Skin of body (tissue), 1 donor: ENCODE measurements at regions not wholly inside any gene's neighbourhood (a gene's known extent, or its start where the extent isn't known, plus 50 kb on each side); places are given as distances from the start of the nearest gene placed in this dataset.

ENCODE experiments used
- DNase-seq: peaks from one replicate; lab custom pipeline; 2025; lab: John Stamatoyannopoulos, UW

- DNase-seq: no peak
Observed at GRCh38 chr16:13291591-13292333, 390.4 kb downstream of the SHISA9 start.

- no peak for DNase-seq
Observed at GRCh38 chr16:13296206-13296605, 394.8 kb downstream of the SHISA9 start.

DNA sequence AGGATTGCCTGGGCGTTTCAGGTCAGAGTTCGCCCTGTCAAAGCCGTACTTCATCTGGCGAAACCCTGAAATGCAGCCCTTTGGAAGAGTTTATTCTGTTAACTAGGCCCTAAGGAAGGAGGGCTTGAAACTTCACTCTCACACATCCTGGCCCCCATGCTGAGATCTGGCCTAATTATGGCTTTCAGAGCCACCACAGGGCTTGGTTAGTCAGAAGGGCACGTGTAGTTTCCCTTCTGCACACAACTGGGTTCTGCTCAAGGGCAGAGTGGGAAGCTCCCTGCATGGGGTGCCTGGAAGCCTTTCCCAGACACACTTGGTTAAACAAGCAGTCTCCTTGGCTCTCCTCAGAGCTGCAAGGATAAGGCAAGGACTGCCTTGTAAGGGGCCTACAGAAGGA lies 397.3 kb downstream of the SHISA9 start:
- no peak for DNase-seq

- no peak for DNase-seq
Observed at GRCh38 chr16:13300066-13300840, 398.9 kb downstream of the SHISA9 start.

DNA sequence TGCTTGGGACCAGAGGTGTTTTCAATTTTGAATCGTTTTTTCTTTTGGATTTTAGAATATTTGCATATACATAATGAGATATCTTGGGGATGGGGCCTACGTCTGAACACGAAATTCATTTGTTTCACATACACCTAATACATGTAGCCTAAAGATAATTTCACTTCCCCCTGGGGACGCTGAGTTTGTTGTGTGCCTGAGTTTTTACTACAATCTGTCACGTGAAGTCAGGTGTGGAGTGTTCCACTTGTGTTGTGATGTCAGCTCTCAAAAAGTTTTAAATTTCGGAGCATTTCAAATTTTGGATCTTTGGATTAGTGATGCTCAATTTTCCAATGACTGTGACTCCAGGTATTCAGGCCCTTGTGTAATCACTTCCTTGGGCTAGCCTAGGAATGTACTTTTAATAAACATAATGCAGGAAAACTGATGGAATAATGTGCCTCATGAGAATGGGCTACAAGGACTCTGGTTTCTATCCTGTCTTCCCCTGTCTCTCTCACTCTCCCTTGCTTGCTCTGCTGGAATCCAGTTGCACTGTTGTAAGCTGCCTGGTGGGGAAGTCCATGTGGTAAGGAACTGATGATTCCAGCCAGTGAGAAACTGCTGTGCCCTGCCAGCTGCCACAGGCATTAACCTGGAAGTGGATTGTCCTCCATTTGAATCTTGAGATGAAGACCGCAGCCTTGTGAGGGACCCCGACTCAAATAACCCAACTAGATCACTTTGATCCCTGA lies 403.8 kb downstream of the SHISA9 start:
- DNase-seq: no peak

DNA sequence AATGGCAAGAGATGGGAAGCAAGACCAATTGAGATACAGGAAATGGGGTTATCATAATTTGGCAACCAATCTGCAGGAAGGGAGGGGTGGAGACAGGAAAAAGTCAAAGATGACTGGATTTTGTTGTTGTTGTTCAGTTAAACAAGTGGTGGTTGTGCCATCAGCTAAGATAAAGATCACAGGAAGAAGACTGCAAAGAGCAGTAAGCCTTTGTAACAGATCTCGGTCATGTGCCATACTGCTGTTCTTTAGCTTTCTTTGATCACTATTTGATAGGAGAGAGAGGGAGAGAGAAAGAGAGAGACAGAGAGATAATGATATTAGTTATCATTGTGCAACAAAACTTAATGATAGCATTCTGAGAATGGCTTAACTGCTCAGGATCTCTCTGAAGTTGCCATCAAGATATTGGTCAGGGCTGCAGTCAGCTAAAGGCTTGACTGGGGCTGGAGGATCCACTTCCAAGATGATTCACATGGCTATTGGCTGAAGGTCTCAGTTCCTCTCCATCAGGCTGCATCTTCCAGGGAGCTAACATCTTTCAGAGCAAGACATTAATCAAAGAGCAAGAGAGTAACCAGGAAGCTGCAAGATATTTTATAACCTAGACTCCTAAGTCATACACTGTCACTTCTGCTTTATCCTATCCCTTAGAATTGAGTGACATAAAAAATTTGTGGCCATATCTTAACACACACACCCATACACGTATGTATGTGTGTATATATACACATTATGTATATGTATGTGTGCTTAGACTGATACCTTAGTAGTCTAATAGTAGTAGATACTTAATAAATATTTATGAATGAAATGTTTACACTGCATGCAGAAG lies 405.0 kb downstream of the SHISA9 start:
- no peak for DNase-seq

DNA sequence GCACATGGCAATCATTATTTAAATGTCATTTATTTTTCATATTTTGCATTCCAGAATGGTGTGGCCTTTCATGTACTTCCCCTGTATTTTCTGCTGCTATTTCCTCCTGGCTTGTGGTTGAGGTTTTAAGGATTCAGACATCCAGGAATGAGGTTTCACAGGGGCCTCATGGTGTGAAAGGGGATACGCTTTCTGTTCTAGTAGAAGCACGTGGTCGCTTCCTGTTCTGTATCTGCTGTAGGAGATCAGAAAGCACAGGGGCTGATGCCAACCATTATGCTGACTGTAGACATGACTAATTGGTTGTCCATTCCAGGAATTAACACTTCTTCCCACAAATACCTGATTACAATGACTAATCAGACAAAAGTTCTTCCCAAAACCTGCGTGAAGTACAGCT lies 405.9 kb downstream of the SHISA9 start:
- DNase-seq: no peak

DNA sequence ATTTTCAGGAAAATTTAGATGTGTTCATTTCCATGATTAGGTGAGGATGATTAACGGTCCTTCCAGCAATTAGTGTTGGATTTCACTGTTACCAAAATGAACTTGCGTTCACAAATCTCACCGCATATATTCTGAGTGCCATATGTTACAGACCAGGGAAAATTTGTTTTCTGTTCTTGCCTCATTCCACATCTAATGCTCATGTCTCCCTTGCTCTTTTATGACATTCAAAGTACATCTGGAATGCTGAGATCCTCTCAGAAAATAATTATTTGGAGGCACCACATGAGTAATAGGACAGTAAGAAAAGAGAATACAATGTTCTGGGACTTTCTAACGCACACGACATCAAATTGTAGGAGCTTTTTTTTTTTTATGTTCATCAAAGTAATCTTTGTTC lies 406.5 kb downstream of the SHISA9 start:
- DNase-seq: no peak

GRCh38 chr16:13312063-13312462 lies 410.7 kb downstream of the SHISA9 start:
- DNase-seq: no peak

GRCh38 chr16:13313351-13313750 lies 412.0 kb downstream of the SHISA9 start:
- DNase-seq: no peak

DNA sequence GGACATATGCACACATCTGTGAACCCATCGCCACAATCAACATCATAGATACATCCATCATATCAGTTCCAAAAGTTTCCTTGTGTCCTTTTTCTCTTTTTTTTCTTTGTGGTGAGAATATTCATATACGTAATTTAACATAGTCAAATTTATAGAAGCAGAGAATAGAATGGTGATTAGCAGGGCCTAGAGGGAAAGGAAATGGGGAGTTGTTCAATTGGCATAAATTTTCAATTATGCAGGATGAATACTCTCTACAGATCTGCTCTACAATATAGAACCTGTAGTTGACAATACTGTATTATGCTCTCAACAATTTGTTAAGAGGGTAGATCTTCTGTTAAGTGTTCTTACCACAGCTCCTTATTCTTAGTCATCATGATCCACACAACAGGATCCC lies 413.2 kb downstream of the SHISA9 start:
- DNase-seq: no peak

DNA sequence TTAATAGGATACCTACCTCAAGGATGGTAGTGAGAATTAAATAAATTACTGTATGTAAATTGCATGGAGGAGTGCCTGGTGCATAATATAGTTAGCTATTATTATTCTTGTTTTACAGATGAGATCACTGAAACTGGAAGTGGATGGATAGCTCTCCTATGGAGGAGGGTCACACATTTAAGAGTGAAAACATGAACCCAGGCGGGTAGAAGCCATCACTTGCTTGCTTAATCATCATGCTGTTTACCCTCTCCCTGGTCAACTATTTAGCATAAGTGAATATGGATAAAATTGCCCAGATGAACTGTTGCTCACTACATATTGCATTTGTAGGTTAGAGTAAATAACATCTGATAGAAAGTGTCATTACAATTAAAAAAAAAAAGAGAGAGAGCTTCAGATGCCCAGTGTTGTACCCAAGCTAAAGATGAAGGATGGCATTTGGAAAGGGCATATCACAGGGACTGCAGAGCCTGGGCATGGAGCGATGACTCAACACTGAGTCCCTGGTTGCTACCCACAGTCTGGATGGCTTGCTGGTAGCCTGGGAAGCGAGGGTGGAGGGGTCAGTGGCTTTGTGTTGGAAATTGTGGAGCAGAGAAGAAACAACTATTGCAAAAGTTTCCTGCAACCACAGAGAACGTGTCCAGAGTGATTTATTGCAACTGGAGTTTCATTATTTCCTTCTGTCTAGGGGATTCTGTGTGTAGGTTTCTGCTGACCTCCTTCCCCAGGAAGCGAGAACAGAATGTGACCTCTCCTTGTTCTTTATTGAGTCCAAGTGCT lies 414.4 kb downstream of the SHISA9 start:
- DNase-seq: no peak

GRCh38 chr16:13322336-13322735 lies 420.9 kb downstream of the SHISA9 start:
- no peak for DNase-seq

GRCh38 chr16:13324851-13325250 lies 423.5 kb downstream of the SHISA9 start:
- no peak for DNase-seq

- DNase-seq: no peak
Observed at GRCh38 chr16:13325396-13325795, 424.0 kb downstream of the SHISA9 start.

GRCh38 chr16:13331918-13332317 lies 430.5 kb downstream of the SHISA9 start:
- DNase-seq: no peak

GRCh38 chr16:13332713-13333255 lies 431.4 kb downstream of the SHISA9 start:
- DNase-seq: no peak

- DNase-seq: no peak
Observed at GRCh38 chr16:13333336-13333735, 431.9 kb downstream of the SHISA9 start.

DNA sequence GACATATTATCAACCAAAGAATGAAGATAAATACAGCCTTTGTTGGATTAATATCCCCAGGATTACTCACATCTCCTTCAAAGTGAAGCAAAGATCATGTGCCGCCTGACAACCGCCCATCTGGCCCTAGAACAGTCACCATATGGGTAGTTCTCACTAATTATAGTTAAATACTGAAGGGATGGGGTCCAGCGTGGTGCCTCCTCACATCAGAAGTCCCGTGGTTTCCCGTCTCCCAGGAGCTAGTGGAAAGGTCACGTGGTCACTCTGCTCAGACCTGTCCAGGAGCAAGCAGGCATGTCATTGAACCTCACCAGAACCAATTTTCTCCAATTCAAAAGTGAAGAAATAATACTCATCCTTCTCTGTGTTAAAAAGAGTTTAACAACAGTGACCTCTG lies 434.5 kb downstream of the SHISA9 start:
- no peak for DNase-seq

DNA sequence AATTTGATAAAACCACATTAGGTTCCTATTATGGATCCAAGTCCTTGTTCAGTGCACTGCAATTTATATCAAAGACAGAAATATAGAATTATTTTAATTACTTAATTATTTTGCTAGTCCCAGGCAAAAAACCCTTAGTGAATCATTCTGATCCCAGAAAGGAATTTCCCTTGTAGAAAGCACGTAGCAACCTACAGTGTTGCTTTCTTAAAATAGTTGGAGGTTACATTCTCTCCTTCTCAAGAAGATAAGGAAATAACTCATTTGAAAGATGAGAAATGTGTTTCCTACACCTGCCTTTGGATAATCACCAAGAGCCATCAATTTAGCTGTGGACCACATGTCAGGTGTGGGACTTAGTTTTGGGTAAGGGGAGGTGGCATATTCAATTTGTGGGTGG lies 434.9 kb downstream of the SHISA9 start:
- DNase-seq: no peak
